Choroid plexus epithelial cell (primary cell): ENCODE measurements at regions not wholly inside any gene's neighbourhood (a gene's known extent, or its start where the extent isn't known, plus 50 kb on each side); places are given as distances from the start of the nearest gene placed in this dataset.
A peak's percentile ranks its signal among the peaks of the same experiment; 100 is the strongest.

Experiments
- DNase-seq: peaks from one replicate; pipeline ENCODE4 v3.0.0-alpha.2; 2010; ENCODE audit warnings: low read depth
- H3K4me3 ChIP-seq: 2 replicates; pipeline ENCODE4 v1.5.1; 2011; ENCODE audit warnings: low read depth, mild to moderate bottlenecking, control low read depth, low read length, moderate library complexity
- CTCF ChIP-seq: conservative IDR thresholded peaks from 2 replicates; pipeline ENCODE4 v1.5.1; 2011; ENCODE audit warnings: low read depth, mild to moderate bottlenecking, control low read depth, inconsistent platforms, low read length, moderate library complexity

GRCh38 chr12:68495336-68496070, 115.2 kb upstream of the RAP1B start:
- no peak for TF ChIP-seq CTCF
- DNase-seq, result peak; percentile 79
- H3K4me3 ChIP-seq, result no peak overlapping the region

GRCh38 chr12:68497107-68497506, 113.6 kb upstream of the RAP1B start:
- no peak for TF ChIP-seq CTCF
- no peak for DNase-seq
- no peak overlapping the region for H3K4me3 ChIP-seq

GRCh38 chr12:68497702-68498101, 113.0 kb upstream of the RAP1B start:
- no peak overlapping the region for H3K4me3 ChIP-seq
- peak; percentile 96 for DNase-seq
- no peak for TF ChIP-seq CTCF

- DNase-seq, result no peak
- no peak for TF ChIP-seq CTCF
- H3K4me3 ChIP-seq, result no peak overlapping the region
Measured at GRCh38 chr12:68498736-68499135, 112.0 kb upstream of the RAP1B start.

- H3K4me3 ChIP-seq, result no peak overlapping the region
- no peak for DNase-seq
- TF ChIP-seq CTCF, result no peak
Measured at GRCh38 chr12:68499616-68500015, 111.1 kb upstream of the RAP1B start.

GRCh38 chr12:68501226-68501625, 109.5 kb upstream of the RAP1B start:
- no peak for TF ChIP-seq CTCF
- no peak for DNase-seq
- no peak overlapping the region for H3K4me3 ChIP-seq

GRCh38 chr12:68505970-68506369, 104.7 kb upstream of the RAP1B start:
- no peak for TF ChIP-seq CTCF
- H3K4me3 ChIP-seq, result no peak overlapping the region
- no peak for DNase-seq
